ENCODE measurements at regions not wholly inside any gene's neighbourhood (a gene's known extent, or its start where the extent isn't known, plus 50 kb on each side); places are given as distances from the start of the nearest gene placed in this dataset.

DNA sequence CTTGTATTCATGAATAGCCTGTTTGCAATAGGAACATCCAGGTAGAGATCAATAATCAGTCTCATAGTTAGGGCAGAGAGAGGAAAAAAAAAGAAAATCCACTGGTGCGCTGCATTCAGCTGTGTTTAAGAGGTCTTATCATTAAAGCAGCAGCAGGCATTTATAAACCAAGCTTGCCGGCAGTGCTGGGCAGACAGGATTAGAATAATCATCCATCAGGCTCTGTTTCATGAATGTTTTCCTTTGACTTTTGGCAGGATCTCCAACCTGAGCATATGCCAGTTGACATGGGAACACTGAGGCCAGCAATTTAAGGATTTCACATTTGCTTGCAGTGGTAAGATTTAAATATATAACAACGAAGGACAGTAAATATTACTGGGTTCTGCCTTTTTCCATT lies 305.2 kb upstream of the SEMA6D start:
- TF ChIP-seq EP300 (IDR thresholded peaks at IDR 0.05) (no peak), POLR2A (IDR thresholded peaks at IDR 0.05) (no peak)
- TF ChIP-seq, protein P1, sequence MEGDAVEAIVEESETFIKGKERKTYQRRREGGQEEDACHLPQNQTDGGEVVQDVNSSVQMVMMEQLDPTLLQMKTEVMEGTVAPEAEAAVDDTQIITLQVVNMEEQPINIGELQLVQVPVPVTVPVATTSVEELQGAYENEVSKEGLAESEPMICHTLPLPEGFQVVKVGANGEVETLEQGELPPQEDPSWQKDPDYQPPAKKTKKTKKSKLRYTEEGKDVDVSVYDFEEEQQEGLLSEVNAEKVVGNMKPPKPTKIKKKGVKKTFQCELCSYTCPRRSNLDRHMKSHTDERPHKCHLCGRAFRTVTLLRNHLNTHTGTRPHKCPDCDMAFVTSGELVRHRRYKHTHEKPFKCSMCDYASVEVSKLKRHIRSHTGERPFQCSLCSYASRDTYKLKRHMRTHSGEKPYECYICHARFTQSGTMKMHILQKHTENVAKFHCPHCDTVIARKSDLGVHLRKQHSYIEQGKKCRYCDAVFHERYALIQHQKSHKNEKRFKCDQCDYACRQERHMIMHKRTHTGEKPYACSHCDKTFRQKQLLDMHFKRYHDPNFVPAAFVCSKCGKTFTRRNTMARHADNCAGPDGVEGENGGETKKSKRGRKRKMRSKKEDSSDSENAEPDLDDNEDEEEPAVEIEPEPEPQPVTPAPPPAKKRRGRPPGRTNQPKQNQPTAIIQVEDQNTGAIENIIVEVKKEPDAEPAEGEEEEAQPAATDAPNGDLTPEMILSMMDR (IDR thresholded peaks at IDR 0.05): no peak
- H3K27ac ChIP-seq: no peak overlapping the region
- H3K9me3 ChIP-seq: no peaks in the 10 kb centered on the region
- no peaks in the 10 kb centered on the region for H3K36me3 ChIP-seq
- no peak for DNase-seq
- no peaks in the 10 kb centered on the region for H3K27me3 ChIP-seq
- peaks cover 6% of the 10 kb centered on the region for H3K4me1 ChIP-seq (ENCODE audit: insufficient read depth)
- 14 to 36% (median 22%) methylated on average over 3 of the region's 3 CpGs for WGBS, 3 donors
- no peak overlapping the region for H3K4me3 ChIP-seq
- intact Hi-C loops (cut with DNase I): loop anchor here in 1 of 4 donors (2.0 kb wide), 1 partner anchor 441 kb away; no protein-coding TSS in a partner anchor

DNA sequence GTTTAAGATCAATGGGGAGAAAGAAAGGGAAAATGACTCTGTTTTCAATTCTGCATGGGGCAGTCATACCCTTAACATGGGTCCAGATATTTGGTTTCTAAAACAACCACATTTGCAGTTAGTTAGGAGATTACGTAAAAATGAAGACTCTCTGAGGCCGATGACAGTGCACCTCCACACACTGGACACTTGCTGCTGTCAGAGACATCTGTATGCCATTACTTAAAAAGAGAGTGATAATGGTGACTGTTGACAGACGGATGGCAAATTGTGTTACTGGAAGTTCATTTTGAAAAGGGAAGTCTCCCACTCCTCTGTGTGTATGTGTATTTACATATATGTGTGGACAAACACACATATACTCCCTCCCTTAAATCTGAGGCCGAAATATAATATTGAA lies 304.5 kb upstream of the SEMA6D start:
- no peak overlapping the region for H3K4me3 ChIP-seq
- intact Hi-C loops (cut with DNase I): loop anchor here in 1 of 4 donors (2.0 kb wide), 1 partner anchor 440 kb away; no protein-coding TSS in a partner anchor
- DNase-seq: no peak
- TF ChIP-seq POLR2A (IDR thresholded peaks at IDR 0.05) (no peak), EP300 (IDR thresholded peaks at IDR 0.05) (no peak)
- TF ChIP-seq, protein P1 (IDR thresholded peaks at IDR 0.05): no peak
- H3K9me3 ChIP-seq: no peaks in the 10 kb centered on the region
- H3K27ac ChIP-seq: no peak overlapping the region
- WGBS, 3 donors: 95 to 98% (median 97%) methylated on average over 4 of the region's 4 CpGs
- no peaks in the 10 kb centered on the region for H3K36me3 ChIP-seq
- no peaks in the 10 kb centered on the region for H3K27me3 ChIP-seq
- peaks cover 6% of the 10 kb centered on the region for H3K4me1 ChIP-seq (ENCODE audit: insufficient read depth)

DNA sequence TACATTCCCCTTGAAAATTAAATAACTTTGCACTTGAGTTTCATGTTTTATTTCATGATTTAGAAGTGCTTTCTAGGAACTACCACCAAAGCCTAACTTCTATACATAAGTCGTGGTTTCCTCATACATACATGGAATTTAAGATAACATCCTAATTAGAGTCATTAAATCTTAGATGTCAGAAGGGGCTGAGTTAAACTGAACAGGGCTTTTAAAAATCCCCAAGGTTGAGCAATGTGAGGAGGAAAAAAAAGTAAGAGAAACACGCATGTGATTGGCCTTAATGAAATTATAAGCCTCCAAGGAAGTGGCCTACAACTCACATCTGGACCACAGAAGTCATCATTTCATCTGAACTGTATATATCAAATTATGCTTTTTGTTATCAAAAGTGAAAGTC lies 303.1 kb upstream of the SEMA6D start:
- no peak overlapping the region for H3K4me3 ChIP-seq
- peaks cover 6% of the 10 kb centered on the region for H3K4me1 ChIP-seq (ENCODE audit: insufficient read depth)
- 91 to 94% (median 92%) methylated on average over 2 of the region's 2 CpGs for WGBS, 3 donors
- intact Hi-C loops (cut with DNase I): no loop called here
- DNase-seq: no peak
- H3K27me3 ChIP-seq: no peaks in the 10 kb centered on the region
- H3K27ac ChIP-seq: no peak overlapping the region
- TF ChIP-seq, protein P1 (IDR thresholded peaks at IDR 0.05): no peak
- TF ChIP-seq POLR2A (IDR thresholded peaks at IDR 0.05) (no peak), EP300 (IDR thresholded peaks at IDR 0.05) (no peak)
- no peaks in the 10 kb centered on the region for H3K9me3 ChIP-seq
- H3K36me3 ChIP-seq: no peaks in the 10 kb centered on the region

DNA sequence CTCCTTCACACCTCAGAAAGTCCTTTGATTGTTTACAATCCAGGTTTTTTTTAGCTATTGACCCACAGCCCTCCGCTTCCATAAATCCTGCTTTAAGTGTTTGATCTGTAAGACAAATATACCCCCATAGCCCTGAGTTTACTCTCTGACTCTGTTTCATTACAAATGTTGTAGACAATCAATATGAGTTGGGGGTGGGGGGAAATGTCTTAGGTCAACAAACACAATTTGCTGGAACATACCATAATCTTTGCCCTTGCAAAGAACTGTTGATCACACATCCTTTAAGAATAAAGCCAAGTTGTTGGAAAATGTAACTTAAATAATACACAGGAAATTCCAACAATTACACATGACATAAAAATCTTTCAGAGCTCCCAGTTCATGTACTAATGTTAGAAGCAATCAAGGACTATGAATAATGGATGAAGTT lies 301.8 kb upstream of the SEMA6D start:
- DNase-seq: no peak
- no peaks in the 10 kb centered on the region for H3K36me3 ChIP-seq
- no peak overlapping the region for H3K27ac ChIP-seq
- H3K4me3 ChIP-seq: no peak overlapping the region
- WGBS, 3 donors: 87 to 90% (median 87%) methylated on average over 1 of the region's 1 CpG
- H3K9me3 ChIP-seq: no peaks in the 10 kb centered on the region
- H3K4me1 ChIP-seq (ENCODE audit: insufficient read depth): peaks cover 6% of the 10 kb centered on the region
- TF ChIP-seq EP300 (IDR thresholded peaks at IDR 0.05): no peak
- TF ChIP-seq POLR2A (IDR thresholded peaks at IDR 0.05): no peak
- TF ChIP-seq, protein P1 (IDR thresholded peaks at IDR 0.05): no peak
- intact Hi-C loops (cut with DNase I): no loop called here
- no peaks in the 10 kb centered on the region for H3K27me3 ChIP-seq
